ENCODE measurements at regions not wholly inside any gene's neighbourhood (a gene's known extent, or its start where the extent isn't known, plus 50 kb on each side); places are given as distances from the start of the nearest gene placed in this dataset.
A peak's percentile ranks its signal among the peaks of the same experiment; 100 is the strongest.
"Not testable (repeated sequence)": the region's sequence is repeated elsewhere in the genome, so short reads cannot be mapped to it uniquely, and the experiment has no call there.

DNA sequence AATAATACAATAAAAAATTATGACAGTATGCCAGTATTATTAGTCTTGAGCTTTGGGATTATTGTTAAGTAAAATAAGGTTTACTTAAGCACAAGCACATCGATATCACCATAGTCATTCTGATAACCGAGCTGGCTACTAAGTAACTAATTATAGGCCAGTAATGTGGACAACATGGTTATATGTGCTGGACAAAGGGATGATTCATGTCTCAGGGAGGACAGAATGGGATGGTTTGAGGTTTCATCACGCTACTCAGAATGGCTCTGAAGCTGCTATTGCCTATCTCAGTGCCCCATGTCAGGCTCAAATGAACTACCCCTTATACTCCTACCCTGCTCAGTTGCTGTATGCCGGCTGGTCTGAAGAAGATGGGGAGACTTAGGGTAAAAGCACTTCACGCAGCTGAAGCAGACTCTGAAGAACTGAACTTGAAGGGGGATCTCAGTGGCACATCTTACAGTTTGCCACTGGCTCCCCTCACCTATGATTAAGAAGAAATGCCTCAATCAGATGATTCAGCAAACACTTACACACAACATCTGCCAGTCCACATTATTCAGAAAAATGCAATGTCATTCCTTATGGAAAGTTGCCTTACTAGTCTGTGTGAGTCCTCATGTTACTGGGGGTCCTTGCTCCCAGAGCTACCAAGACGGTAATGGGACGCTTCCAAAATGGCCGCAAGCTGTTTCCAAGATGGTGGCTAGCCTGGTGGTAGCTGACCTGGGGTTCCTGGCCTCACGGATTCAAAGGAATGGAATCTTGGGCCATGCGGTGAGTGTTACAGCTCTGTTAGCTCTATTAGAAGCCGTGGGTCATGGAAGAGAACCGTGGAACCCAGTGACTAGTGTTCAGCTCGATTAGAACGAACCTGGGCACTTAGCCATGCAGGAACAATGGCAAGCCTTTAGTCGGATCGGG, 1098.6 kb downstream of the TAF11L14 start:
- DNase-seq (ENCODE audit: low read depth) = no peak

GRCh38 chr5:18736051-18736398, 1101.8 kb downstream of the TAF11L14 start:
- no peak for DNase-seq (ENCODE audit: low read depth)

GRCh38 chr5:18736736-18737135, 1102.5 kb downstream of the TAF11L14 start:
- not testable (repeated sequence) for DNase-seq (ENCODE audit: low read depth)

DNA sequence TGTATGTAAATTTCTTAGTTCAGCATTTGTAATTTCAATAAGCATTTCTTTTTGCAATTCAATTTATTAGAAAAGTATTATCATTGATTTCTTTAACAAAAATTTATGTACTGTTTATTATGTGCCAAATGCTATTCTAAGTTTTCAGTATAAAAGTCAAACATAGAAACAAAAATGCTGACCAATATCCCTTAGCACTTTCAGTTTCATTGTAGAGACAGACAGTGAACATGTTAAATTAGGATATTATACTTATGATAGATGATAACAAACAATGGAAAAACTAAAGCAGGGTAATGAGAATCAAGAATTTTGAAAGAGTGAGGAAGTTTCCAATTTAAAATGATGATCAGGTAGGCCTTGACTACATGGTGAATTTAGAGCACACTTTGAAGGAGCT, 1106.0 kb downstream of the TAF11L14 start:
- no peak for DNase-seq (ENCODE audit: low read depth)

DNA sequence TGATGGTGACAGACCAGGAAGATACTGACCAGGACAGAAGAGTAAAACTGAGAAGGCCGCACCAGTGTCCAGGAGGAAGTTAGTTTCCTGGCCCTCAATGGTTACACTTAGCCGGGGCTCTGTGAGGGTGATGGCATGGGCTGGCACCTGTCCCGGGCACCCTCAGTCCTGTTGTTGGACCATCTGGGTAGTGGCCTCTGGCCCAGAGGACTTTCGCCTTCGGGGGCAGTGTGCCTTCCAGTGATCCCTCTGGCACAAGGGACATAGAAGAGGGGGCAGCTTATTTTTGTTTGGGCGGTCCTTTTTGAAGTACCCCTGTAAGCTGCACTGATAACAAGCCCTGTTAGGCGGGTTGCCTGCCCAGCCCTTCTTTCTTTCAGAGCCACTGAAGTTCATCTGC, 1108.6 kb downstream of the TAF11L14 start:
- no peak for DNase-seq (ENCODE audit: low read depth)

- DNase-seq (ENCODE audit: low read depth) = no peak
These were observed 1110.2 kb downstream of the TAF11L14 start for GRCh38 chr5:18744441-18744840.

DNA sequence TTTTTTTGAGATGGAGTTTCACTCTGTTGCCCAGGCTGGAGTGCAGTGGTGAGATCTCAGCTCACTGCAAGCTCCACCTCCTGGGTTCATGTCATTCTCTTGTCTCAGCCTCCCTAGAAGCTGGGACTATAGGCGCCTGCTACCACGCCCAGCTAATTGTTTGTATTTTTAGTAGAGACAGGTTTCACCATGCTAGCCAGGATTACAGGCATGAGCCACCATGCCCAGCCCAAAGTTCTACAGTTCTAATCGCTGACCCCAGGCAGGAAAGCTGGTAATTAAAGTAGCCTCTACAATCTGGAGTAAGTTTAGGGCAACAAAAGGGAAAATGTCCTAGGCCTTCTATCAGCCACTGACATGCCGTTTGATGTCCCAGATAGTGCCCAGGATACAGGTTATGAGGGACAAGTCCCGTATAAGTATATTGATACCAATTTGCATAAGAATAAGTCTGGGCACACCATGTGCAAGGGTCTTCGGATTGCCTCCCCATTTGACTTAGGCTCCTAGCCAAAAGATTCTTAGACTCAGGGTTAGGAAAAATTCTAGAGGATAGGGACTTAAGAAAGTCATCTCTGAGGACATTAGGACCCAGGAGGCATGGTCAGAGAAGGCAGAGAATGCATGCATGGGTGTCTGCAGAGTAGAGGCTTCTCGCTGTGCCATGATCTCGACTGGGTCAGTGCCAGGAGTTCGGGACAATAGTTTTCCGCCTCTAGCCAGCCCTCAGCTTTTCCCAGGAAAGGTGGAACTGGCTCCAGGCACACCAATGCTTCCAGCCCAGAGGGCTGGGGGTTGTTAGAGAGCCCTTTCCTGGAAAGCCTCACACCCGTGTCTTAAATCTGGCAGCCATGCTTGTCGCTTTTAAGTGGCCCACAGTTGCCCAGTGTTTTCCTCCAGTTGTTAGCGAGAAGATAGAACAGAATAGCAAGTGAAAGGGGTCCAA, 1111.1 kb downstream of the TAF11L14 start:
- DNase-seq (ENCODE audit: low read depth) = no peak

GRCh38 chr5:18745988-18746615, 1111.8 kb downstream of the TAF11L14 start:
- DNase-seq (ENCODE audit: low read depth) = peak; percentile 29

GRCh38 chr5:18749763-18750162, 1115.5 kb downstream of the TAF11L14 start:
- no peak for DNase-seq (ENCODE audit: low read depth)

GRCh38 chr5:18752317-18752716, 1118.1 kb downstream of the TAF11L14 start:
- DNase-seq (ENCODE audit: low read depth) = no peak

DNA sequence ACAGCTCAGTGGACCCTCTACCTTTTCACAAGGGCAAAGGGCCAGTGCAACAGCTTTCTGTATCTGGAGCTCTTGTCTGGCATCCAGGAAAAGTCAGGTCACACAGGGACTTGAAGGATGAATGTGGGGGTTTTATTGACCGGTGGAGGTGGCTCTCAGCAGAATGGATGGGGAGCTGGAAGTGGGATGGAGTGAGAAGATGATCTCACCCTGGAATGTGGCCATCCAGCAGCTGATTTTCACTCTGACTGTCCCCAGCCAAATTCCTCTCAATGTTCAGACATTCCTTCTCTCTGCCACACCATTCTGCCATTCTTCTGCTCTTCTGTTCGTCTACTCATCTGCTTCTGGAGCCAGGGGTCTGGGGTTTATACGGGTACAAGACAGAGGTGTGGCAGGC, 1119.9 kb downstream of the TAF11L14 start:
- DNase-seq (ENCODE audit: low read depth) = no peak

GRCh38 chr5:18761801-18762200, 1127.5 kb downstream of the TAF11L14 start:
- no peak for DNase-seq (ENCODE audit: low read depth)

DNA sequence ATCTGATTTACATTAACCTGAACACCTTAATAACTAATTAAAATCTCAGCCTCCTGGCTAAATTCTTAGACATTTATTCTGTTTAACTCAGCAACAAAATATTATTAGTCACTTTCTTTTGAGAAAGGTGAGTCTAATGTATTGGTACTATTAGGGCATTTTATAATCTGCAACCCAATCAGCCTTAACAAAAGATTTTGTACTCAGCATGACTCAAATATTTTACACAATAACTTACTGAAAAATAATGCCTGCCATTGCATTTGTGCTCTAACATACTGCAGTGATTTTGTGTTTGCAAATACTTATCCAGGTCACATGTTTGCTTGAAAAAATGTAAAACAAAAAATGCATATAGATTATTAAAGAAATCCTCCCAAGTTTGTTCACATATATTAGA, 1129.9 kb downstream of the TAF11L14 start:
- DNase-seq (ENCODE audit: low read depth) = no peak

GRCh38 chr5:18765304-18765703, 1131.0 kb downstream of the TAF11L14 start:
- DNase-seq (ENCODE audit: low read depth) = no peak

GRCh38 chr5:18771097-18771610, 1136.9 kb downstream of the TAF11L14 start:
- no peak for DNase-seq (ENCODE audit: low read depth)

DNA sequence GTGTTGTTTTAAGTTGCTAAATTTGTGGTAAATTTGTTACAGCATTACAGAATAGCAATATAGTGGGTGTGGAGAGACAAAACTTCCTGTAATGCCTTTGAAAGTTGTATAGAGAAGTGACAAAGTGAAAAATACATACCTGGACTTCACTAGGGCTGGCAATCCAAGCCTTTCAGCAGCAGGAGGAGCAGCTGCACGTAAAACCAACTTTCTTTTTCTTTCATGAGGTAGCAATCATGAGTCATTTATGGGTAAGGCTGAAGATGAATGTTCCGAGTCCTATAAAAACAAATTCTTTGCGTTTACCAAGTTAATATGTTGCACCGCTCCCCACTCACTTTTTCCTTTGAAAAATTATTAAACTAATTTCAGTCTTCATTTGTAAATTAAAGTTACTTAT, 1138.2 kb downstream of the TAF11L14 start:
- no peak for DNase-seq (ENCODE audit: low read depth)

DNA sequence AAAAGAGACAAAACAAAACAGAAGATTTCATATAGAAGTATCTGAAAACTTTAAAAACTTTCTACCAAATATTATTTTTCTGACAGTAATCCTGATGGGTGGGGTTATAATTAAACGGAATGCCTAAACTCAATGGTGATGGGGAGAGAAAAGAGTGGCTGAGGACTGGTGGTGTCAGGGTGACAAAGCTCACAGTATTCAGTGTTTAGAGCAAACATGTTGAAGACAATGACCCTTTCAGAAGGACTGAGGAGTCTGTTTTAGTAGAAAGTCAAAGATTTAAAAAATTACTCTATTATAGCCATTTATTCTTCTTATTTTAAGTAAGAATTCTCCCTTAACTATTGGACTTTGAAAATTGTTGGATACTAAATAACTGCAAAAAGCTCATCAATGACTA, 1144.0 kb downstream of the TAF11L14 start:
- DNase-seq (ENCODE audit: low read depth) = no peak

DNA sequence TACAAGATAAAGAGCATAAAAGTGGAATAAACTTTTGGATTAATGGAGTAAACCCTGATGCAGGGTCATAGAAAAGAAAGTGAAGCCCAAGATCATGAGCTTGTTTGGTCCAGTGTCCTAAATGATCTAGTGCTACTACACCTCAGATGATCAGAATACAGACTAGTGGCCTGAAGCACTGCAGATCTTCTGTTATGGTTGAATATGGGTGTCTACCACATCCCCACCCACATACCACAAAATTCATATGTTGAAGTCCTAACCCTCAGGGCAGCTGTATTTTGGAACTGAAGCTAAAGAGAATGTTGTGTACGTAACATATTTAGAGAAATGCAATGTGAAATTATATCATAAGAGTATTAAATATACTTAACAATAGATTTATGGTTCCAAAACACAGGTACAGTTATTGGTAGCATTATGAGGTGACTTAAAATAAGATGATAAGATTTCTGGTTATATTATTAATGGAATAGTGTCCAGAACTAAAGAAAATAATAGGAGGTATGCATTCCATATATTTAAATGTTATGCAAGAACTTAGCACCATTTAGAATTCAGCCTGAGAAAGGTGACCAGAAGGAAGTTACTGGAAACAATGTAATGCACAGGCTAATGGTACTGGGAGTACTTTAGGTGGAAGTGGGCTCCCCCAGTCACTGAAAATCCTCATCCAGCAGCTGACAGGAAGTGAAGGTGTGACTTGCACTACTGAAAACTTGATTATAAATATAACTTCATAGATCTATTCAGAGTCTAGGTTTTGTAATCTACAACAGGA, 1155.1 kb downstream of the TAF11L14 start:
- no peak for DNase-seq (ENCODE audit: low read depth)

DNA sequence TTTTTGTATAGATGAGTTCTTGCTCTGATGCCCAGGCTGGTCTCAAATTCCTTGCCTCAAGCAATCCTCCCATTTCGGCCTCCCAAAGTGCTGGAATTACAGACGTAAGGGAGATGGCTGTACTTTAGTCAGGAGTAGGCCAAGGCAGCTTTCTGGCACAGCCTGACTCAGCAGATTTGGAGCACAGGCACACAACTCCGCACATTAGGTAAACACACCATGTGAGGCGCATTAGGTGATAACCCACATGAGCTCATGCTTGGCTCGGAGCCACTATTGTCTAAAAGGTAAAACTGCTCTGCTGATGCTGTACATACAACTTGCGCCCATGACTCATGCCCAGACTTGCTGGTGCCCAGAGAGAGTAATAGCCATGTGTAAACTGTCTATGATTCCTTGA, 1157.9 kb downstream of the TAF11L14 start:
- DNase-seq (ENCODE audit: low read depth) = no peak

DNA sequence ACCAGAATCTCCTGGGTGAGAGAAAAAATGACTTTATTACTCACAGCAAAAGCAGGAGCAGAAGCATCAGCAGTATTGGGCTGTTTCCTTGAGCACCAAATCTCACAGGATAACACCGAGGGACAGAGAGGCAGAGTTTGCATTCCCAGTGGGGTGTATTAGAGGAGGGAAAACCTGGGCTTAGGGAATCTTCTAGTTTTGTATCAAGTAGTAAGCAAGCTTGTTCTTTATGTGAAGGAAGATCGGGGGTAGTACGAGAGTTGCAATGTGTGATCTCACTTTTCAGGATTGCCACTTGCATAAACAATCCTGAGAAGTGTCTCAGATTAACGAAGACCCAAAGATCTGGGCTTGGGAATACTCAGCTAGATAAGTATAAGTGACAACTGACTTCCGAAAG, 1163.0 kb downstream of the TAF11L14 start:
- no peak for DNase-seq (ENCODE audit: low read depth)

GRCh38 chr5:18798058-18798457, 1163.8 kb downstream of the TAF11L14 start:
- no peak for DNase-seq (ENCODE audit: low read depth)

Data from HS-27A (cell line).